AG10803 (cell line): ENCODE measurements at regions not wholly inside any gene's neighbourhood (a gene's known extent, or its start where the extent isn't known, plus 50 kb on each side); places are given as distances from the start of the nearest gene placed in this dataset.
A peak's percentile ranks its signal among the peaks of the same experiment; 100 is the strongest.

Experiments
- DNase-seq: peaks from one replicate; pipeline ENCODE4 v3.0.0; 2010; ENCODE audit warnings: low read depth
- H3K4me3 ChIP-seq: 2 replicates; pipeline ENCODE4 v1.5.1; 2011; ENCODE audit warnings: mild to moderate bottlenecking, low read length, control low read depth
- TF ChIP-seq, protein P1 (sequence below): conservative IDR thresholded peaks from 2 replicates; pipeline ENCODE4 v1.5.1; 2011; ENCODE audit warnings: mild to moderate bottlenecking, low read length, control low read depth, inconsistent platforms

GRCh38 chr3:94303897-94304296 lies 241.0 kb downstream of the NSUN3 start:
- DNase-seq = peak; percentile 23
- H3K4me3 ChIP-seq = no peak overlapping the region
- TF ChIP-seq, protein P1, sequence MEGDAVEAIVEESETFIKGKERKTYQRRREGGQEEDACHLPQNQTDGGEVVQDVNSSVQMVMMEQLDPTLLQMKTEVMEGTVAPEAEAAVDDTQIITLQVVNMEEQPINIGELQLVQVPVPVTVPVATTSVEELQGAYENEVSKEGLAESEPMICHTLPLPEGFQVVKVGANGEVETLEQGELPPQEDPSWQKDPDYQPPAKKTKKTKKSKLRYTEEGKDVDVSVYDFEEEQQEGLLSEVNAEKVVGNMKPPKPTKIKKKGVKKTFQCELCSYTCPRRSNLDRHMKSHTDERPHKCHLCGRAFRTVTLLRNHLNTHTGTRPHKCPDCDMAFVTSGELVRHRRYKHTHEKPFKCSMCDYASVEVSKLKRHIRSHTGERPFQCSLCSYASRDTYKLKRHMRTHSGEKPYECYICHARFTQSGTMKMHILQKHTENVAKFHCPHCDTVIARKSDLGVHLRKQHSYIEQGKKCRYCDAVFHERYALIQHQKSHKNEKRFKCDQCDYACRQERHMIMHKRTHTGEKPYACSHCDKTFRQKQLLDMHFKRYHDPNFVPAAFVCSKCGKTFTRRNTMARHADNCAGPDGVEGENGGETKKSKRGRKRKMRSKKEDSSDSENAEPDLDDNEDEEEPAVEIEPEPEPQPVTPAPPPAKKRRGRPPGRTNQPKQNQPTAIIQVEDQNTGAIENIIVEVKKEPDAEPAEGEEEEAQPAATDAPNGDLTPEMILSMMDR = no peak

- DNase-seq = no peak
- TF ChIP-seq, protein P1 = no peak
- H3K4me3 ChIP-seq = no peak overlapping the region
Measured at GRCh38 chr3:94304954-94305353, 242.1 kb downstream of the NSUN3 start.

GRCh38 chr3:94305835-94306611 lies 243.2 kb downstream of the NSUN3 start:
- no peak for DNase-seq
- no peak overlapping the region for H3K4me3 ChIP-seq
- TF ChIP-seq, protein P1 = no peak

DNA sequence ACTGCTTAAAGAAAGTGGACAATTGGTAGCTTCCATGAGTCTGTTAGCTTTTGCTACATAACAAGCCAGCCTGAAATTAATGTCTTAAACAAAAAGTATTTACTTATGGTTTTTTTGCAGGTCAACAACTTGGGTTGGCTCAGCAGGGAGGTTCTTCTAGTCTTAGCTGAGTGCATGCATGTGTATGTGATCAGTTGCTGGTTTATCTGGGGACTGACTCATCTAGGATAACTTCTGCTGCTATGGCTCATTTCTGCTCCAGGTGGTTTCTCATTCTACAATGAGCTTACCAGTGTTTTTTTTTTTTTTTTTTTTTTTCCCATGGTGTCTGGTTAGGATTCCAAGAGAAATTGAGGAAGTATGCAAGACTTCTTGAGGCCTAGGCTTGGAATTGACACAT lies 244.7 kb downstream of the NSUN3 start:
- TF ChIP-seq, protein P1 = no peak
- no peak overlapping the region for H3K4me3 ChIP-seq
- DNase-seq = no peak

- DNase-seq = no peak
- TF ChIP-seq, protein P1 = no peak
- no peak overlapping the region for H3K4me3 ChIP-seq
Measured at GRCh38 chr3:94308767-94309166, 245.9 kb downstream of the NSUN3 start.

GRCh38 chr3:94310341-94311135 lies 247.7 kb downstream of the NSUN3 start:
- DNase-seq = no peak
- no peak overlapping the region for H3K4me3 ChIP-seq
- TF ChIP-seq, protein P1 = no peak
